Esophagus muscularis mucosa (tissue), 3 donors: ENCODE measurements at regions not wholly inside any gene's neighbourhood (a gene's known extent, or its start where the extent isn't known, plus 50 kb on each side); places are given as distances from the start of the nearest gene placed in this dataset.

Source experiments
- CTCF ChIP-seq, 3 experiments: fragments of 200-600 bp in 2 of 3; fragments of 450-650 bp in 1 of 3; sonication (generic) in 2 of 3; IDR thresholded peaks; one replicate each; pipeline ENCODE4 v1.5.1; 2017 to 2019; ENCODE audit warnings: antibody characterized with exemption in 3 of 3, mild to moderate bottlenecking in 2 of 3, moderate library complexity in 1 of 3
- POLR2A ChIP-seq: fragments of 450-650 bp; IDR thresholded peaks from one replicate; pipeline ENCODE4 v1.6.1; 2017; ENCODE audit warnings: antibody characterized with exemption, moderate library complexity, mild to moderate bottlenecking, low read depth

- TF ChIP-seq POLR2A (no peak), CTCF (IDR thresholded peaks at IDR 0.05) (no peak)
Observed at GRCh38 chr6:87825821-87826221, 123.8 kb upstream of the AKIRIN2 start.
